Esophagus mucosa (tissue), 1 donor: ENCODE measurements at regions not wholly inside any gene's neighbourhood (a gene's known extent, or its start where the extent isn't known, plus 50 kb on each side); places are given as distances from the start of the nearest gene placed in this dataset.
"Not testable (repeated sequence)": the region's sequence is repeated elsewhere in the genome, so short reads cannot be mapped to it uniquely, and the experiment has no call there.

ENCODE experiments used
- ATAC-seq: fragments of 200-7000 bp; cut with Tn5 transposase; one replicate; pipeline ENCODE4 v1.9.1; 2020
- donor health status: DM: yes; HTN: yes; CAD: no.

DNA sequence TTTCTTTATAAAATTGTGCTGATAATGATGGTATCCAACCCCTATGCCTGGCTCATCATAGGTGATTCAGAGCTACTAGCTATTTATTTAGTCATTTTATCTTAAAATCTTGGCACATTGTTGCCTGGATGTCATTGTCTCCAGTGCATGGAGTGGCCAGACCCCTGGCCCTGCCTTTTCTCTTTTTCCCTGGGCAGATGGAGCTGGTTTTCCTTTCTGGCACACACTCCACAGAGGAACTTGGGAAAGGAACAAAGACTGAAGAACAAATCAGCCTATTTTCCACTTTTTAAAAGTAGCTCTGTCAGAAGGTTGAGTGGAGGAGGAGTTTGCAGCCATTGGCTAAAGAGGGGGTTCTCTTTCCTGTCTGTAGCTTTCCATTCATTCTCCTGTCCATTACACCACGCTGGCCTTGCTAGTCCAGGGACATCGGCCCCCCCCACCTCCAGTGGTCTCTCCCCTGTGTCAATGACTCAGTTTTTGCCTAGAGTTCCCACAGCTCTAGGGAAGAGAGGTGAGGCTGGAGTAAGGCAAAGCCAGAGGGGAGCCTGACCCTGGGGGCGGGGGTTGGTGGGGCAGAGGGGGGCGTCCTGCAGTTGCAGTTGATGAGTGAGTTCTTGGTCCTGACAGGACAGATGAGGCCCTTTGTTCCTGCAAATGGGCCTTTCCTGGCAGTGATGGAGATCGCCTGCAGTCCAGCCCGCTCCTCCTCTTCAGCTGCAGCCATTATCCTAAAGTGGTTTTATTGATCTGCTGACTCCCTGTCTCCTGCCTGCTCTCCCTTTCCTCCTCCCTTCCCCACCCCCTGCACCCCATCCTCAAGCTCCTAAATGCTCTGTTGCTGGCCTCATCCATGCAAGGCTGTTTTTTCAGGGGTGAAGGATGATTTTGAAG is 774.5 kb downstream of the DHX35 start:
- ATAC-seq = no peak

DNA sequence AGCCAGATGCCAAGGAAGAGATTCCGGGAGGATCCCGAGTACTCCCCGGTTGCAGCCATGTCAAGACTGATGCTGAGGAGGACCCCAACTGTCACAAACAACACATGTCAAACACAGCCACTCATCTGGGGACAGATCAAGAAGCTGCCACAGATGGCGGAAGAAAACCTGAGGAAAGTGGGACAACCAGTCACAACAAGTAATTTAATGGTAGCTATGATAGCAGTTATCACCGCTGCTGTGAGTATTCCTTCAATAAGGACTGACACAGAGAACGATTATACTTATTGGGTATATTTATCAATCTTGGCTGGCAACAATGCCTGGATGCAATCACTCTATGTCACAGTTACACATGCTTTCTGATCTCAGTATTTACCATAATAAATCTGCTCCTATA is 763.4 kb downstream of the DHX35 start:
- ATAC-seq = not testable (repeated sequence)

DNA sequence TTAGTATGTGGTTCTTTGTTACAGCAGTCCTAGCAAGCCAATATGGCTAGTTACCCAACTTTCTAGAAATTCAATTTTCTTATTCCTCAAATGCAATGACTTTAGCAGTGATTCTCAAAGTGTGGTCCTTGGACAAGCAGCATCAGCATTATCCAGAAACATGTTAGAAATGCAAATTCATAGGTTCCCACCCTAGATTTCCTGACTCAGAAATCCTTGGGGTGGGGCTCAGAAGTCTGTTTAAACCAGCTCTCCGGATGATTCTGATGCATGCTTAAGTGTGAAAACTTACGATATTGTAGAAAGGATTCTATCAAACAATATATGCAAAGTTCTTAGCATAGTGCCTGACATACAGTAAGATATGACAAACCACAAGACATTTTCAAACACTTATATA is 757.1 kb downstream of the DHX35 start:
- ATAC-seq = no peak

DNA sequence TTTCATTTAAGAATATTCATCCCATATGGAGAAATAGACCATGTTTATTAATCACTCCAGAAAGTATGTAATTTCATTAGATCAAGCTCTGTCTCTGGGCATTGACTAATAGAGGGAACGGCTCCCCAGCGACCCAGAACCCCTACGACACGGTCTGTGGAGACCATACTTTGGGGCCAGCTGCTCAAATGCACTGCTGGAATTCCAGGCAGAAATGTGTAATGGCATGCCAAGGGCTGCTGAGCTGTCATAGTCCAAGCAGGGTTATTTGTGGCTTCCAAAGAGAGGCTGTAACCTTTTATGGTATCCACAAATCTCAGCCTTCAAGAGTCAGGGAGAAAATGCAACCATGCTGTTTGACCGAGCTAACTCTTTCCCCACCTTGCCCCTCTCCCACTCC is 755.8 kb downstream of the DHX35 start:
- no peak for ATAC-seq

DNA sequence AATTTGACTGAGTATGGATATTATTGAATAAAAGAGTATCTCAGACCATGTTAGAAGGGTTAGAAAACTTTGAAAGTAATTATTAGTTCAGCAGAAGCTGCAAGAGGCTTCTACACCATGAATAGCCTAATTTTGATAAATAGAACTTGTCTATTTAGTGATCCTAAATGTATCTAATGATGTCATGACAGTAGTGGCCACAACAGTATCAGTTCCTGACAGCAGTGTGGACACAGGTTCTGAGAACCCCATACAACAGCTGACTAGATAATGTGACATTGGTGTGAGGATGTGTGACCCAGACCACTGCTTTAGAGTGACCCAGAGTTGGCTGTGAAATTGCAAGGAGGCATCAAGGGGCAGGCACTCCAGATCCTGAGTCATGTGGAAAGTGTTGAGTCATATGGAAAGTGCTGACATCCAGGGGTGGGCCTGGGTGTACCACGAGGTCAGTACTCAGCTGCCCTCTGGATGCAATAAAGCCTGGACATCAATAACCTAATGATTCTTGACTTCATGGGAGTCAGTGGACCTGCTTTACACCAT is 754.7 kb downstream of the DHX35 start:
- no peak for ATAC-seq

DNA sequence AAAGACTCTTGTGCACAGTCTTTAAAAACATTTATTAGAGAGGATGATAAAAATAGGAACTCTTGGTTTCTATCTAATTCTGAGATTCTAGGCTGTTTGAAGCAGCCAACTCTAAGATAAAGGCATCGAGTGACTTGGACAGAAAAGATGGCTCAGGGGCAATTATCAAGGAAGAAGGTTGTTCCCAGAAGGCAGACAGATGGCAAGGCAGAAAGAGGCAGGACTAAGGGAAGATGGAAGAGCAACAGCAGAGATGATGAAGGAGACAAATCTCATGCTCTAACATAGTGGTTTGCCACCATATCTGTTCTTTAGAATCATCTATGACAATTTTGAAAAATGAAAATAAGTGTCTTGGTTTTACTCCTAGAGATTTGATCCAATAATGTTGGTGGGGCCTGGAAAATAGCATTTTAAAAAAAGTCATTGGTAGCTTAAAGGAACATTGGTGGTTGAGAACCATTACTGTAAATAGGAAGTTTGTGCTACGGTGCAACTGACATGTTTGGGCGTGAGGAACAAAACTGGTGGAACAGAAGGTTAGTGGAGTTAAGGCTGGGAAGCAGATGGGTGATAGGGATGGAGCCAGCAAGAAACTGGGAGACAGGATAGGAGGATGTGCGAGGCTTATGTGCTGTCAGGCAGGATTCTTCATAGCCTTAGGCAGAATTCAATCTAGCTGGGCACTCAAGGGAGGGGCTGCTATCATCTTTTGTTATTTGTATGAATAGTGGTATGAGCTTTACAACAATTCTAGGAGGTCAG is 751.1 kb downstream of the DHX35 start:
- no peak for ATAC-seq

DNA sequence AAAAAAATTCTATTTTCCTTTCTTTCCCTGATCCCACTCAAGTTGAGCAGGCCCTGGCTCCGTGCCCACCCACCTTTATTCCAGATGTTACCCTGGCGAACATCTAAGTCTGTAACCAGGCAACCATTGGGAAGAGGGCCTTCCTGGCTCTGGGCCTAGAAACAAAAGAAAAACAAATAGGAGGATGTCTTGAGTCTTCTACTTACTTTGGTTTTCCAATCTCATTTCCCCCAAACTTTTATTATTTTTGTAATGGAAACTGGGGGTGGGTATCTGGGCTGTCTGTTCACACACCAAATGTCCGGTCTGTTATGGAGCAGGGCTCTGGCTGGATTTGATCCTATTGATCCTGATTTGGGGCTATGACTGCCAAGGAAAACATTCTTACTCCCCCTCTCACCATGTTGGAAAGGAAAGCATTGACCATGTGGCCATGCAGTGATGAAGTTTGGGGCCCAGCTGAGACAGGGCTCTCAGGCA is 744.1 kb downstream of the DHX35 start:
- ATAC-seq = no peak

DNA sequence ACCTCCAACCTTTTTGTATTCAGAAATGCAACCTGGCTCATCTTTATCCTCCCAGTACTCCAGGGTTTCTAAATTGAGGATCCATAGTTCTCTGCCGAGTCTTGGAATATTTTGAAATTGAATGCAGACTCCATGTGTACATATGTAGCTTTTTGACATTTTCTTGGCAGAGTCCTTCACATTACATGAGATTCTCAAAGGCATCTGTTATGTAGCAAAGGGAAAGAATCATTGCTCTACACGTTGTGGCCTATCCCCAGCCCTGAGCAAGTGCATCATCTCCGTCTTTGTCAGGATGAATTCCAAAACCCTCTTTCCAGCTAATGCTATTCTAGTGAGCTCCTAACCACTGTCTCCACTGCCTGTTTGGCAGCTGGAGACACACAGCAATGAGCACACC is 742.9 kb downstream of the DHX35 start:
- peak; percentile 56 for ATAC-seq

DNA sequence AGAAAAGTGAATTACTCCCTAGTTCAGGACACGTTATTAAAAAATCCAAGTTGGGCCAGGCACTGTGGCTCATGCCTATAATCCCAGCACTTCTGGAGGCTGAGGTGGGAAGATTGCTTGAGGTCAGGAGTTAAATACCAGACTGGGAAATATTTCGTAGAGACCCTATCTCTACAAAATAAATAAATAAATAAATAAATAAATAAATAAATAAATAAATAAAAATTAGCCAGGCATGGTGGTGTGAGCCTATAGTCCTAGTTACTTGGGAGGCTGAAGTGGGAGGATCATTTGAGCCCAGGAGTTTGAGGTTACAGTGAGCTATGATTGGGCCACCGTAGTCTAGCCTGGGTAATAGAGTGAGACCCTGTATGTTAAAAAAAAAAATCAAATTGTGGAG is 741.2 kb downstream of the DHX35 start:
- ATAC-seq = not testable (repeated sequence)

DNA sequence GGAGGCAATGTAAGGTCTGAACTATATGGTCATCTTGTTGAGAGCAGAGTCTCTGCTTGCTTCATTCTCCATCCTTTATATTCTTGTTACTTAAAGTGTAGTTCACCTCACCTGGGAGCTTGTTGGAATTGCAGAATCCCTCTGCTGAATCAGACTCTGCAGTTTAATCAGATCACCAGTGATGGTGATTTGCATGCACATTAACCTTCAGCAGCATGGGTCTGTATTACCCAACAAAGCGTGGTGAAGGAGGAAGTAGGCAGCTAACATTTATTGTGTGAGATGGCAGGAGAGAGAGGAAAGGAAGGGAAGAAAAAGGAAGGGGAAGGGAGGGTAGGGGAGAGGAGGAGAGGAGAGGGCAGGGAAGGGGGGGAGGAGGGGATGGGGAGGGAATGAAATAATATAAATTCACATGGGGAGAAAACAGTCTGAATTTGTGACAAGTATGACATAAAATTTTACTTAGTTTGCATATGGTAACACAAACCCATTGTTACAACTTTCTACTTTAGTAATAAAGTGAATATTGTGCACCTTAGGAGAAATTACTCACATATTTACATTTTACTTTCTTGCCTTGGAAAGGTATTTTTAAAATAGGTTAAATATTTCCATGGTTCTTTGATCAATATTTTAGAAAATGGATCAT is 740.7 kb downstream of the DHX35 start:
- no peak for ATAC-seq

DNA sequence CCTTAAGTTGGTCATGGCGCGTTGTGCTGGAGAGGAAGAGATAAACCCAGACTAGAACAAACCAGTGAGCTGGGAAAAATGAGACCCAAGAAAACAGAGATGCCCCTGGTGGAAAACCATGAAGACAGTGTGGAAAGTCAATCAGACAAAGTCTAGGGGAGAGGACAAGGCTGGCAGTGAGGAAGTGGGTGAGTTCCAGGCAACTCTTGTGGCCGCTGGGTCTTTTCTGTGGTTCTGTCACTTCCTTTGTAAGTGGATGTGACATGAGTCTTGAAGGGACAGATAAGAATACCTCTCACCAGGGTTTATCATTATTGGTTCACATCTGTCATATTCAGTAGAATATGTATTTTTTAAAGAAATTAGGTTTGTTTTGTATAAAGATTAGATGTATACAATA is 738.4 kb downstream of the DHX35 start:
- ATAC-seq = no peak

DNA sequence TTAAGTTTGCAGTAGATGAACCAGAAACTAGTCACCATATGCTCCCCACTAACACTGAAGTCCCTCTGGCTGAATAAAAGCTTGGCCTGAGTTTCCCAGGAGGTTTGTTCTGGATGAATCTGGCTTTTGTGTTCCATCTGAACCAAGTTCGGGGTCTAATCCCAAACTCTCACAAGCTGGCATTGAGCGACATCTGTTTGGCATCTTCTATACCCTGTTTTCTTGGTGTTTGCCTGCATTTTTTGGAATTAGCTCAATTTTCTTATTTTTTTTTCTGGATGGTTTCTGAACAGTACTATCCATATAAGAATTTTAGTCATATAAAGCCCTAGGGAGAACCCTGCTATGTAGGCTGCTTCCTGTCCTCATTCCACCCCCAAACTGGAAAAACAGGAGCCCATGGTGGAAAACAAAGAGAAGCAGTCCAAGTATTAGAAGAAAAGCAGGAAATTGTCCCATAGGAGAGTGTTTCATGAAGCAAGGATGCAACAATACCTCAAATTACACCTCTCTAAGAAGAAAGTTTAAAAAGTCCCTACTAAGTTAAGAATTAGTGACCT is 737.1 kb downstream of the DHX35 start:
- ATAC-seq = no peak

DNA sequence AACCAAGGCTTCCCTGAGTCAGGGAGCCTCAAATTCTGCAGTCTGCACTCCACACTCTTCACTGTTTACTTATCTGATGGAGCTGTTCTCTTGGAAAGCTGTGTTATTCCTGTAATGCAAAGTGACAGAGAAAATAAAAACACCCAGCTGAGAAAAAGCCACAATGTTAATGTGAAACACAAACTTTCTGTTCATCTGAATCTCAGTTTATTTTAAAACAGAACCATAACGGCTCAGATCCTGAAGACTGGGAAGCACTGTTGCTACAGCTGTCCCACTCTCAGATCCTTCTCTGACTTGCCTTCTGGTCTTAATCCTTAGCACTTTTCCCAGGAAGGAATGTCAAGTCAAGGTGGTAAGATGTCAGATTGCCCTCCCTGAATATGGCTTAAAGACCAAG is 736.6 kb downstream of the DHX35 start:
- ATAC-seq = no peak

DNA sequence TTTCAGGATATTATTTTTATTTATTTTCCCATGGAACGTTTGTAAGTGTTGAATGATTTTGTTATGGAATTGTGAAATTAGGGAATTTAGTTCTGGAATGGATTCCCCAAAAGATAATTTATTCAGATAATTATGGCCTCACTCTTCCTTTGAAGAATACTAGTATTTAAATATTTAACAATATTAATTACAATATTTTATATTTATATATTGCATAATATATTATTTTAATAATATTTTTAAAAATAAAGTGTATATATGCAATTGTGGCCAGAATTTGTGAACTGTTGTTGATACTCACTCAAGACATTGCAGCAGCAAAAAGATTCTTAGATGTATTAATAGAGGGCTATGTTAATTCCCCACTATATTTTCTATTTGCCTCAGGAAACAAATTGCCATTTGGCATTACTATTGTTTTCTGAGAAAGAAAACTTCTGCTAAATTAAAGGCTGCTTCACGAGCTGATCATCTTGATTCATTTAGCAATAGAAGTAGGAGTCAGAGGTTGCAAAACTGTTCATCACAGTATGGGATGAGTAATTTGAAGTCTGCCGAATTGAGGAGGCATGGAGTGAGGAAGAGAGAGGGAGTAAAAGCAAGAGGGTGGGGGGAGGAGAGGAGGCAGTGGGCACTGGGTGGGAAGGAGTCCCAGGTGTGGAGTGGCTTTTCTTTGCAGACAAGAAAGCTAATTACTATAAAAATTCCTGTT is 729.2 kb downstream of the DHX35 start:
- ATAC-seq = no peak

DNA sequence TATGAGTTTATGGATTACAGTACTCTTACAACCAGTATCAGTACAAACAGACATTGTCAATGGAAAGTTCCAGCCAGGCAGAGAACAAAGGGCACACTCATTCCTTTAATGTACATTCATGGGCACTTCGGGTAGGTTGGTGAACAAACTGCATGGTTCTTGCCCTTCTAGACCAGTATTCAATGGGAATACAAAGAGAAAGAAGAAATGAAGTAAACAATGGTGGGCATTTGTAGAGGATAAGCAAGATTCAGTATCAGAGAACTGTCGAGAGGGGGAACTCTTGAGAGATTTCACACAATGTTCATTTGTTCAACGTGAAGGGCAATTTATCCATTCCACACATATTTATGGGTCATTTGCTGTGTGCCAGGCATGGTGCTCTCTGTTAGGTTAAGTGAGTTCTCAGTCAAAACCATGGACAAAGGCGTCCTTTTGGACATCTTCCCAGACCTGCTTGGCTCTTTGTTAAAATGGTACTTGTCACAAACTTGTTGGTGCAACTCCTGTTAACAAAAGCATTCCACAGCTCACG is 714.8 kb downstream of the DHX35 start:
- peak; percentile 81 for ATAC-seq

DNA sequence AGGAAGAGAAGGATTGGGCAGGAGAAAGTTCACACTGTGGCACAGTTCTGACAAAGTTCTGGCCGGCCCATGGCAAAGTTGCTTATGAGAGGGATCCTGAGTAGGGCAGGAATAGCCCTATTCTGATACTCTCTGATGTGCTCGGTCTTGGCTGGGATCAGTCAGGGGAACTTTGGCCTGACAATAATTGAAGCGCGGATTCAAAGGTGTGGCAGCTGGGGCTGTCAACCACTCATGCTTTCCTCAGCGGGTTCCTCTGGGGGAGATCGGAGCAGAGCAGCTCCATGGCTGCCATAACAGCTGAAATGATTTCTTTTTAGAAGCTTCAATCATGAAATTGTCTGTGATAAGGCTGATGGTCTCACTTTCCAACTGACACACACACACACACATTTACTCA is 714.1 kb downstream of the DHX35 start:
- no peak for ATAC-seq

DNA sequence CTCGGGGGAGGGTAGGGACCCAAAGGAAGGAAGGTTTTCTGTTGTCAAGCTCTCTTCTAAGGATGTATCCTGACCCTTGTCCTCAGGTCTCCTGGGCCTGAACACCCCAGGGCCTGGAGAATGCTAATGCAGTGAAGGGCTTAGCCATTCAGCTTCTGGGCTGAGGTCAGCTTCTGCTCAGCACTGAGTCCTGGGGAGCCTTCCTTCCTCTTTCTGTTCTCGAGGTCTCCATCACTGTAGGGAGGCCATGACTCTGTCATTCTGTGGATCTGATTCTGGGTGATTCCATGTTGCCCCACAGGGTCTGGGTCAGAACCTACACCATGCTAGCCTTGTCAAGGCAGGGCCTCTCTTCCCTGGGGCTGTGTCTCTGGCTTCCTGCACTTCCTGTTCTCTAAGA is 712.7 kb downstream of the DHX35 start:
- ATAC-seq = no peak

DNA sequence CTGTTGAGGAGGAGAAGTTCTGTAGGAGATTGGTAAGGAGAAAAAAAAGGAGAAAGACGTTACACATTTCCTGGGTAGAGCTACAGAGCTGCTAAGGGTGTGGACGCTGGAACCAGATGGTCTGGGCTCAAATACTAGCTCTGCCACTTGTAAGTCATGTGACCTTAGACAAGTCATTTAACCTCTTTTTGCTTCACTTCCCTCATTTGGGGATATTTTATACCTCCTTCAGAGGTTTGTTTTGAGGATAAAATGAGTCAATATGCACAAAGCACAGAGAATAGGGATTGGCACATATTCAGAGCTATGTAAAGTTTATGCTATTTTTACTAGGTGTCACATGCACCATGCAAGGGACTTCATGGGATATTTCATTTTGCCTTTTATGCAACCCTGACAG is 708.8 kb downstream of the DHX35 start:
- ATAC-seq = no peak

DNA sequence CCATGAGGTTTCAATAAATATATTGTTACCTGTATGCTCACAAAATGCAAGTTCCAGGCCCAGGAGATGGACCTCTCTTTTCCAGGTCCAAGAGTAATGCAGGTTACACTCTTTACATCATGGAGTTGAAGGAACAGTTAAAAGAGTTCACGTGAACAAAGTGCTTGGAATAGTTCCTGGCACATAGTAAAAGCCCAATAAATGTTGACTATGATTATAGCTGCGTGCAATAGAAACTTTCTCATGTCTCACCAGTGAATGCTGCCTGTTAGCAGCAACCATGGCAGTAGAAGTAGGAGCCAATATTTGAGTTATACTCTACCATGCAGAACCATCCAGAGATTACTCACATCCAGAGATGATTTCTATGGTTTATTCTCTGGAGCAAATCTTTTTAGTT is 707.5 kb downstream of the DHX35 start:
- ATAC-seq = no peak

DNA sequence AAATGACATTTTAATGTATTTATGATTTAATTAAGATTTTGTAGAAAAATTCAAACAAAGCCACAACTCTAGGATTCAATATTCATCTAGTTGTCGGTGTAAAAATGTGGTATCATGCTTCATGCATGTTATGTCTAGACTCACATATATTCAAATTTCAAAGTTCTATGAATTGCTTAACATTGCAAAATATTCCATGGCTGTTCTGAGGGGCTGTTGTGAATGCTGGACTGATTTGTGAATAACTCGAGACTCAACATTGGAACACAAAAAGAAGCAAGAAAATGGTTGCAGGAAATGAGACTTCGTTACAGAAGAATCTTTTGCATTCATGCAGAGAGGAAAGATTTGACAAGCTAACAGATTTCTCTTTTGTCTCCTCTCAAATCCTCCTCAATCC is 705.9 kb downstream of the DHX35 start:
- no peak for ATAC-seq

DNA sequence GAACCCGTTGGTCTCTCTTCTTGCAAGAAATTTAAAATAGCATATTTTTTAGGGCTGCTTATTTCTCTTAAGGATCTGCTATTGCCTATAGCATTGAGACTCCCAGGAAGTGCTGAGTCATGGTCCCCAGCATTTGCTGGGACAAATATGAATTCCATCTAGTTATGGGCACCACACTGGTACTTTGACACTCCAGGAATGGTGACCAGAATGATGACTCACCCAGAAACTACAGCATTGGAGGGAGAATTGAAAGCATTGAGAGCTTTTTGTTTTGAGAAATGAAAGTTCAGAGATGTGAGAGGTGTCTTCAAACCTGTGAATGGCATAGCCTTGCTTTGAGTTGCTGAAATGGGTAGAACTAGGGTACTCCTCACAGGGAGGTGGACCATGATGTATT is 699.7 kb downstream of the DHX35 start:
- ATAC-seq = no peak

DNA sequence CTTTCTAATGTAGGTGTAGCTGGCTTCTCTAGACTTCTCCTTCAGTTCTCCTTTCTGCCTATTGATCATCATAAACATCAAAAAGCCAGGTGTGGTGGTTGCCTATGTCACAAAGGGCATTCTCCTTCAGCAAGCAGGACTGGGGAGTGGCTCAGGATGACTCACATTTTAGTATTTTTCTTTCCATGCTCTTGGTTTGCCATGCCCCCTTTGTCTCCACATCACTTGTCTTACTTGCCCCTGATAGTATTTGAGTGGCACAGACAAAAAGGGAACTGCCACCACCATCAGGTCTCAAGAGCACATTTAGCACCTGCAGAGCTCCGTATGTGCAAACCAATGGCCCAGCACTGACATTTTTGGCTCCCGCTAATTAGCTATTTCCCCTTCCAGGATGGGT is 698.8 kb downstream of the DHX35 start:
- no peak for ATAC-seq
